ENCODE measurements at regions not wholly inside any gene's neighbourhood (a gene's known extent, or its start where the extent isn't known, plus 50 kb on each side); places are given as distances from the start of the nearest gene placed in this dataset.

DNA sequence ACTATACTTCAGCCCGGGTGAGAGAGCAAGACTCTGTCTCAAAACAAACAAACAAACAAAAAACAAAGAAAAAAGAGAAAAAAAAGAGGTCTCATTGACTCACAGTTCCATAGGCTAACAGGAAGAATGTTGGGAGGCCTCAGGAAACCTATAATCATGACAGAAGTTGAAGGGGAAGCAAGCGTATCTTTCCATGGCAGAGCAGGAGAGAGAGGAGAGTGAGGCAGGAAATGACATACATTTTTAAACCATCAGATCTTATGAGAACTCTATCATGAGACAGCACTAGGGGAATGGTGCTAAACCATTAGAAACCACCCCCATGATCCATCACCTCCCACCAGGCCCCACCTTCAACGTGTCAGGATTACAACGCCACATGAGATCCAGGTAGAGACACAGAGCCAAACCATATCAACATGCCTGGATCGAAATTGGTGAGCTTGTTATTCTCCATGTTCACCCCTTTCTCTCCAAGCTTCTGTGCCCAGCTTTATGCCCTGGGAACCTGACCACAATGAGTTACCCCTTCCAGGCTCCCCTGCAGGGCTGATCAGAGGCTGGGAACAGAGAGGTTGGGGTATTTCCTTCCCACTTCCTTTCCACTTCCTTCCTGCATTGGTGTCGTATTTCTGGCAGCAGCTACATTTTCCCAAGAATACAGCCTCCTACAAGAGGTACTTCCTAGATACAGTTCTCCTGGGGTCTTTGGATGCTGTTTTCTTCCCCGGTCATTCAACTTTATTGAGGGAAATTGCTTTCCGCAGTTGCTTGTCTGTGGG, 219.3 kb upstream of the FLRT2 start:
- TF ChIP-seq POLR2A (IDR thresholded peaks at IDR 0.05; ENCODE audit: low read depth, low read length): no peak
- no peak for TF ChIP-seq POLR2AphosphoS5 (IDR thresholded peaks at IDR 0.05; ENCODE audit: low read depth, low read length)
- TF ChIP-seq TAF1 (IDR thresholded peaks at IDR 0.05; ENCODE audit: borderline replicate concordance, low read depth, low read length): no peak
